ENCODE measurements at regions not wholly inside any gene's neighbourhood (a gene's known extent, or its start where the extent isn't known, plus 50 kb on each side); places are given as distances from the start of the nearest gene placed in this dataset.

DNA sequence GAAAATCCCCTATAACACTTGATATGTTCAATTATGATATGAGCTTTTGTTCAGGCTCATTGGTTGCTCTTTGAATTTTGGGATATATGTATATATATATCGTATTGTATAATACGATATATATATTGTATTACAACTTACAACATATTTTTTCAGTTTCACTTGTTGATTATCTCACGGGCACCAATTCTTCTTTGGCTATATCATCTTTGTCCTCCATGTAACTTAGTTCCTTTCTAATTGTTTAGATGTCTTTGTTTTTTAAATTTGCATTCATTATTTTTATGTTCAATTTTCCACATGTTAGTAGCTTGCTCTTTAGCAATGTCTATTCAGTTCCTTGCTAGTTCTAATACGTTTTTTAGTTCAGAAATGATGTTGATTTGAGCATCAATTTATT lies 150.0 kb downstream of the BACH1 start:
- Histone ChIP-seq H3K36me3 (no peaks in the 10 kb centered on the region), H3K4me1 (no peaks in the 10 kb centered on the region), H3K9me3 (no peaks in the 10 kb centered on the region), H3K27ac (no peak overlapping the region), H3K27me3 (no peaks in the 10 kb centered on the region), H3K4me3 (no peak overlapping the region)
- TF ChIP-seq, protein P1, sequence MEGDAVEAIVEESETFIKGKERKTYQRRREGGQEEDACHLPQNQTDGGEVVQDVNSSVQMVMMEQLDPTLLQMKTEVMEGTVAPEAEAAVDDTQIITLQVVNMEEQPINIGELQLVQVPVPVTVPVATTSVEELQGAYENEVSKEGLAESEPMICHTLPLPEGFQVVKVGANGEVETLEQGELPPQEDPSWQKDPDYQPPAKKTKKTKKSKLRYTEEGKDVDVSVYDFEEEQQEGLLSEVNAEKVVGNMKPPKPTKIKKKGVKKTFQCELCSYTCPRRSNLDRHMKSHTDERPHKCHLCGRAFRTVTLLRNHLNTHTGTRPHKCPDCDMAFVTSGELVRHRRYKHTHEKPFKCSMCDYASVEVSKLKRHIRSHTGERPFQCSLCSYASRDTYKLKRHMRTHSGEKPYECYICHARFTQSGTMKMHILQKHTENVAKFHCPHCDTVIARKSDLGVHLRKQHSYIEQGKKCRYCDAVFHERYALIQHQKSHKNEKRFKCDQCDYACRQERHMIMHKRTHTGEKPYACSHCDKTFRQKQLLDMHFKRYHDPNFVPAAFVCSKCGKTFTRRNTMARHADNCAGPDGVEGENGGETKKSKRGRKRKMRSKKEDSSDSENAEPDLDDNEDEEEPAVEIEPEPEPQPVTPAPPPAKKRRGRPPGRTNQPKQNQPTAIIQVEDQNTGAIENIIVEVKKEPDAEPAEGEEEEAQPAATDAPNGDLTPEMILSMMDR (IDR thresholded peaks at IDR 0.05) = no peak
- ATAC-seq (no peak), DNase-seq (no peak), FAIRE-seq (no peak)
- WGBS, 2 donors = 87 to 91% methylated on average over 4 of the region's 4 CpGs
- intact Hi-C loops (cut with DNase I) = no loop called here

DNA sequence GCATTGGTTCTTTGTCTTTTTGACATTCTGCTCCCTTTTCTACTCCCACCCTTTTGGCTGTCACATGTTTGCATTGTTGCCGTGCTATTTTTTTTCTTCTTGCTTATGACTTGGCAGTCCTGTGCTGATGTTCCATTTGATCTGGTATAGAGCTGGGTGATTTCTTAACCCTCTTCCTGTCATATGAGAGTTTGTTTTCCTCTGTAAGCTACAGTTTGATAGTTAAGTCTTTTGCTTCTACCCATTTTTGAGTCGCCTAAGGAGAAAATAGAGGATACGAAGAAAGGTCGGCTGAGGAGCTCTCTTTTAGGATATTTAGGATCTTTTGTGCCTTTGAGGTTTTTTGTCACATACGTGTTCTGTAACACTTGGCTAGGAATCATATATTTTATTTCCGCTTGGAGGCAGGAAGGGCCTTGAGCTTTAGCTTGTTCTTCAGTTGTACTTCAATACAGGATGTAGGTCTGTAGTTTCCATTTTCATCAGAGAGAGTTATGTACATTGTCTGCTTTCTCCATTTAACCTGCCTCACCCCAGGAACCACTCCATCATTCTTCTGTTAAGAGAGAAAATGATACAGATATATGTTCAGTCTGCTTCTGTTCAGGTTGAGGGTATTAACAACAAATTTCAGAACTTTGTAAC lies 150.7 kb downstream of the BACH1 start:
- DNase-seq = no peak
- 89 to 91% methylated on average over 6 of the region's 6 CpGs for WGBS, 2 donors
- intact Hi-C loops (cut with DNase I) = no loop called here

DNA sequence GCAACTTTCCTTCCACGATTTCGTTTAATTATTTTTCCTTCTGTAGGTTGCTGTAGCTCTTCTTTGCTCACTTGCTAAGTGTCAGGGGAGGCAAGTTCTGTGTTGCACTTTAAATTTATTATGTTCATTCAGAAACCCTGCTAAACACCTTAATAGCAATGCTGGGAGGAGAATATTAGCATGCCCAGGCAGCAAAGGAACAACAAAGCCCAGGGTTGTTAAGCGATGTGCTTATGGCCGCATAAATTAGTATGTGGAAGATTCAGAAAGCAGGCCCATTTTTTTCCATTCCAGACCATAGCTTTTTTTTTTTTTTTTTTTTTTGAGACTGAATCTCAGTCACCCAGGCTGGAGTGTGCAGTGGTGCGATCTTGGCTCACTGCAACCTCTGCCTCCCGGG lies 151.3 kb downstream of the BACH1 start:
- intact Hi-C loops (cut with DNase I) = no loop called here
- ATAC-seq (no peak), FAIRE-seq (no peak), DNase-seq (no peak)
- Histone ChIP-seq H3K27ac (no peak overlapping the region), H3K27me3 (no peaks in the 10 kb centered on the region), H3K36me3 (no peaks in the 10 kb centered on the region), H3K4me3 (no peak overlapping the region), H3K4me1 (no peaks in the 10 kb centered on the region), H3K9me3 (no peaks in the 10 kb centered on the region)
- TF ChIP-seq, protein P1 (IDR thresholded peaks at IDR 0.05) = no peak
- WGBS, 2 donors = 89 to 92% methylated on average over 6 of the region's 6 CpGs

More for the DNA sequence above, 150.7 kb downstream of the BACH1 start:
- TF ChIP-seq, protein P1 (IDR thresholded peaks at IDR 0.05) = no peak
- ATAC-seq (no peak), FAIRE-seq (no peak)
- Histone ChIP-seq H3K27me3 (no peaks in the 10 kb centered on the region), H3K36me3 (no peaks in the 10 kb centered on the region), H3K9me3 (no peaks in the 10 kb centered on the region), H3K4me1 (no peaks in the 10 kb centered on the region), H3K4me3 (no peak overlapping the region), H3K27ac (no peak overlapping the region)

DNA sequence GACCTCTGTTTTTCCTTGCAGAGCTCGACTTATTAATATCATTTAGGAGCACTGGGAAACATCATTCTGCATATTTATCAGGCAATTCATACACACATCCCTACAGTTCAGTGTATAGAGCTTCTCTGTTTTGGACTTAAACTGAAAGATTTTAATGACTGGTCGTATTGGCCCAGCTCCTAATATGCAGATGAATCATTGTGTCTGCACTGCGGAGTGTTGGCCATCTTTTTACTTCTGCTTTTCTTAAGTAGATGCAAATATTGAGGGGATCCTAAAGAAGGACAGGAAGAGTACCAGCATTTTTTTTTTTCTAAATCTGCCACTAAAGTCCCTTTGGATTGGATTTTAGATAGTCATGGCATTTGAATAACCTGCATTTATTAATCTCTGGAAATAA lies 154.8 kb downstream of the BACH1 start:
- Histone ChIP-seq H3K27me3 (no peaks in the 10 kb centered on the region), H3K4me1 (no peaks in the 10 kb centered on the region), H3K4me3 (no peak overlapping the region), H3K27ac (no peak overlapping the region), H3K36me3 (no peaks in the 10 kb centered on the region), H3K9me3 (no peaks in the 10 kb centered on the region)
- ATAC-seq = no peak
- FAIRE-seq = no peak
- 82 to 92% methylated on average over 3 of the region's 3 CpGs for WGBS, 2 donors
- TF ChIP-seq, protein P1 (IDR thresholded peaks at IDR 0.05) = no peak
- DNase-seq = no peak
- intact Hi-C loops (cut with DNase I) = no loop called here

DNA sequence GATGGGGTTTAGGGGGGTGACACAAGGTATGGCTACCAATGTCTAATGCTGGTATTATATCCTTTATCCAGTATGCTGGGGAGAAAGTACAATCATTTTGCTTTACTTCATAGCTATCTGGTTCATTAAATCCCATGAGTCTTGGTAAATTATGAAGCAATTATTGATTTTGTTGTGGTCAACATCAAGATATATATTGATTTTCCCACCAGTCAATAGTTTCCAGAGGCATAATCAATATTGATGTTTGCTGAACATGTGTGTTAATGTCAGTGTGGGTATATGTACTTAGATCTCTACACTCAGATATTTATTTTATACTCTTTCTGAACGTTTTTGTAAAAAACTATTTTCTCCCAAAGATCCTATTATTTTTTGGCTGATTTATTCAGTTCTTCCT lies 155.5 kb downstream of the BACH1 start:
- 13 to 18% methylated on average over 1 of the region's 1 CpG for WGBS, 2 donors
- FAIRE-seq (no peak), ATAC-seq (no peak), DNase-seq (no peak)
- intact Hi-C loops (cut with DNase I) = no loop called here
- H3K27ac ChIP-seq = no peak overlapping the region
- TF ChIP-seq, protein P1 (IDR thresholded peaks at IDR 0.05) = no peak
- H3K27me3 ChIP-seq = no peaks in the 10 kb centered on the region
- H3K36me3 ChIP-seq = no peaks in the 10 kb centered on the region
- H3K4me1 ChIP-seq = no peaks in the 10 kb centered on the region
- H3K9me3 ChIP-seq = no peaks in the 10 kb centered on the region
- no peak overlapping the region for H3K4me3 ChIP-seq

Measured in pancreas (tissue), 10 donors.